Left lobe of liver (tissue), 2 donors: ENCODE measurements at regions not wholly inside any gene's neighbourhood (a gene's known extent, or its start where the extent isn't known, plus 50 kb on each side); places are given as distances from the start of the nearest gene placed in this dataset.

Source experiments
- ATAC-seq: fragments of 200-7000 bp; cut with Tn5 transposase; one replicate; pipeline ENCODE4 v1.9.1; 2020; ENCODE audit warnings: mild to moderate bottlenecking, moderate library complexity
- DNase-seq: peaks from one replicate; pipeline ENCODE4 v3.0.0-alpha.2; 2020; ENCODE audit warnings: low spot score
- donor health status: DM: no; HTN: no; CAD: no; lungs with moderate emphysema.
- donor health status: DM: no; HTN: yes; CAD: no.

DNA sequence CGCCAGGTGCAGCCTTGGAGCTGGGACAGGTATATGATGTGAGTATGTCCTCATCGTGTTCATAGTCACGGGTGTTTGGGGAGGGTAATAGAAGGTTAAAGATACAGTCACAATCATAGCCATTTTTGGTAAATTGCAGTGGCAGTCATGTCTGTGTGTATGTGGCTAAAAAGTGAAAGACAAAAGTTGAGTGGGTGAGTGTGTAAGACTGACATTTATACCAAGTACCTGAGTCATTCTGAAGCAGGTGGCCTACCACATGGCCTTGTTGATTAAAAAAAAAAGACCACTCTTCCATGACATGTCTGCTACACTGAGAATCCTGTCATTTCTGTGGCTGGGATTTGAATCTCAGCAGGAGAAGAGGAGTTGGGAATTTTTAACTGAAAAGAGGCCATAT lies 181.9 kb downstream of the SCP2D1 start:
- ATAC-seq (no peak), DNase-seq (no peak)

DNA sequence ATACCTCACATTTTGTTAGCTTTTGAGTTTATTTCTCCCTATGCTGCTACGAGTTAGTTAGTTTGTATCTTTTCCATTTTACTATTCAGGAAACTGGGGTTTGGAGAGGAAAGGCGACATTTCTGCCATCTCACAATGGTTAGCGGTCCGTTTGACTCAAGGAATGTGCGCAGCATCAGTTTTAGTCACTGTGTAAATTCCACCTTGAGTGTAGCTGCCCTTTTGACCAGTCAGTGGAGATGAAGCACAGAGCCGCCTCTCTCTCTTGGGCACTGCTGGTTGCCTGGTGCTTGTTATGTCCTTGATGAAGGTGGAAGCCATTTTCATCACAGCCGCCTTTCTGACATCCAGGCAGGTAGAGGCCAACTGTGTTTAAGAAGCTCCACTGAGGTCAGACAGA lies 185.5 kb downstream of the SCP2D1 start:
- no peak for DNase-seq
- no peak for ATAC-seq

DNA sequence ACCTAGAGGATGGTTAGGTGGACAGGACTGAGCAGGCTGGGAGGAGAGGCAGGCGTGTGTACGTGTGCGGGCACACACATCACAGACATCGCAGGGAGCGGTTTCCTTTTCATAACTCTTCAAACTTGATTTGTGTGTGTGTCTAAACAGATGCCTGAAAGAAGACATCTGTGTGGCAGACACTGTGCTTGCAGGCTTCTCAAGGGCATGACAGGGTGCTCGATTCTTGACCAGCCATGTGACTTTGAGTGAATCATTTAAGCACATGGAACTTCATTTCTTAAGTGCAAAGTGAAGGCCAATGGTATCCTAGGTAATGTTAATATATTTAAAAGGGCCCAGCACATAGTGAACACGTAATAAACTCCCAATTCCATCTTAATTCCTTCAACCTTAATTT lies 186.5 kb downstream of the SCP2D1 start:
- DNase-seq = no peak
- ATAC-seq = no peak

DNA sequence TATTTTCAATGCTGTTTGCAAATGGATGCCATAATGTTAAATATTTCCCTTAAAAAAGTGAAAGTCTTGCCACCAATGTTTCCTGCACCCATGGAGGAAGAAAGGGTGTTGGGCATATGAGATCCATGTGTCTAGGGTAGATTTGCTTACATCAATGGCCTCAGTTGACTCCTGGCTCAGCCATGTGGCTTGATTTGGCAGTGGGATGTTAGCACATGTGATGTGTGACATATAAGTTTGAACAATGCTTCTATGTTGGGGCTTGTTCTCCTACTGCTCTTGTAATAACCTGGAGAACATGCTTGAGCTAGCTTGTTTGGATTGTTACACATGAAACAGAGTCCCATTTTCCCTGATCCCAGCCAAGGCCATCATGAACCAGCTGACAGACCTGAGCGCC lies 187.6 kb downstream of the SCP2D1 start:
- ATAC-seq (no peak), DNase-seq (no peak)

DNA sequence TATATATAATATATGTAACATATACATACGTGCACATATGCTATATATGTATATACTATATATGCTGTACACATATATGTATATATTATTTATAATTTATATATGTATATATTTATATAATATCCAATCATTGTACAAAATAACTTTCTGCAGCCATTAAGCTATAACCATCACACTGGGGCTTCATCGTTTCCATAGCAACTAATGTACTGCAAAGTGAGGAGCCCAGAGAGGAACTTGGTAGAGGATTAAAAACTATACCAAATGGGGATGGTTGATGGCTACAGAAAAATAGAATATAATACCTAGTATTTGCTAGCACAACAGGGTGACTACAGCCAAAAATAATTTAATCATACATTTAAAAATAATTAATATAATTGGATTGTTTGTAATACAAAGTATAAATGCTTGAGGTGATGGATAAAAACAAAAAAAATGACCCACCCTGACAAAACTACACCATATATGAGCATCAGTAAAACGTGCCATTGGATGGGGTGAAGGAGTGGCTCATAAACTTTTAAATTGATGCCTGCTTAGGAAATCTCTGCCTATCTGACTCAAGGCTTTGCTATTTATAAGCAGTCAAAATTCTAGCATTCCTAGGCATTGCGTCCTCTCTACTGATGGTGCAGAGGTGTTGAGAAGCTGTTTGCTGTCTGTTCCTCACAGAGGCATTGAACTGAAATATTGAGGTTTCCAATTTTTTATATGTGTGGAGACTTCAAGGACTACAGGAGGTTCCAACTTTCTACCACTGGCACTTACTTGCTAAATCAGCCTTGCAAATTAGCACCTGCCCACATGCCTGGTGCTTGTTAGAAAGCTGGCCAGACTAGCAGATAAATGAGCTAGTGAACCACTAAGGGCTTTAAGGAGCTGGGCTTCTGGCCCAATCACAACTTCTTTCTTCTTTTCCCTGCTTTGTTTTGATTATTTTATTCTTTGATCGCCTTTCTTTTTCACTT lies 190.1 kb downstream of the SCP2D1 start:
- no peak for ATAC-seq
- no peak for DNase-seq

DNA sequence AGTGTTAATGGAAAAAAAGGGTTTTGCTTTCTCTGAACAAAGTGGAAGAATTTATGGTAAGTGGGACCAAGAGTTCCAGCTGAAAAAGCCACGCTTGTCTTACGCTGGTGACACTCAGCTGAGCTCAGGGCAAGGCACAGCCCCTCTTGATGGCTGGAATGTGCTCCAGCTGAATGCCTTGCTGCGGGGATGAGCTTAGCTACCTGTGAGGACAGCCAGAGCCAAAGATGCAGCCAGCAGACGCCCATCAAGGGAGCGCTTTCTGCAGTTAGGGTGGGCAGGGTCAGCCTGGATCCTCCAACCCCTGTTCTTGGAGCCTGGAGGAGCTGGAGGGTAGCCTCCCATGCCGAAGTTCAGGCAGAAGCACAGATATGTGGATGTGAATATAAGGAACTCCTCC lies 191.4 kb downstream of the SCP2D1 start:
- no peak for ATAC-seq
- DNase-seq = no peak

DNA sequence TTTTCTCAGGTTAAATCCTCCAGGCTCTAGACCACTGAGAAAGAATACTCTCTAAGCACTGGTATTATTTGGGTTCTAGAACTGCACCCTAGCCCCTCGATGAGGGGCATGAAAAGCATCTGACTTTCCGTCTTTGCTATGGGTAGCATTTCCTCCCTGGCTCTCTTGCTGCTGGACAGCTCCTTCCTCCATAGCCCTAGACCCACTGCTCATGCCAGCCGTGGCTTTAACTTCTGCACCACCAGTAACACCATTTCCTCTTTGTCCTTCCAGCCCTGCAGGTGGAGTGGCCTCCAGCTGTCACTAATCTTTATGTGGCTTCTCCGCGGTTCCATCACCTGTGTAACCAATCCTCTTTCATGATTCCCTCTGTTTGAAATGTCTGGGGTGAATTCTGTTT lies 194.9 kb downstream of the SCP2D1 start:
- no peak for ATAC-seq
- no peak for DNase-seq

DNA sequence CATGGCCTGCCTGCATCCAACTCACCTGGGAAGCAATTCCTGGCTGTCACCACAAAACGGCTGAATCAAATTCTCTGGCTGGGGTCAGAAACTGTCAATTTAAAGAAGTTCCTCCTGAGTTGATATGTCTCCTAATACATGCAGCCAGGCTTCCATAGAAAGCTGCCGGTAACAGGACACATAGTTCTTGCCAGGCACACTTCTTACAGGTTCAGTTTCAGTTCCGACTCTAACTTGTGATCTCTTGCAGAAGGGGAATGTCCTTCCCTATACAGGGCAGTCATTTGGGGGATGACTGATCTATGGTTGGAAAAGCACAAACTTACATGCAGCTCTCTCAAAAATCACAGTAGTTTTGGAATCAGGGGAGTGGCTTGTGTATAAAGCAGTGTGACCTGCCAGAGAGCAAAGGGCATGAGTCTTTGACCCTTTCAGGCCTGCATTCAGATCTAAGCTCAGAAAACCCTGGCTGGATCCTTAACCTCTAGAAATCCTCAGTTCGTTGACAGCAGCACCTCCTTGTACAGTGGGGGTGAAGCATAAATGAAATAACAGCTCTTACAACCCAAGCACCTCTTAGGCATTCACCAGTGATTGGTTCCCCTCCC lies 195.6 kb downstream of the SCP2D1 start:
- ATAC-seq = peak; percentile 91
- no peak for DNase-seq

DNA sequence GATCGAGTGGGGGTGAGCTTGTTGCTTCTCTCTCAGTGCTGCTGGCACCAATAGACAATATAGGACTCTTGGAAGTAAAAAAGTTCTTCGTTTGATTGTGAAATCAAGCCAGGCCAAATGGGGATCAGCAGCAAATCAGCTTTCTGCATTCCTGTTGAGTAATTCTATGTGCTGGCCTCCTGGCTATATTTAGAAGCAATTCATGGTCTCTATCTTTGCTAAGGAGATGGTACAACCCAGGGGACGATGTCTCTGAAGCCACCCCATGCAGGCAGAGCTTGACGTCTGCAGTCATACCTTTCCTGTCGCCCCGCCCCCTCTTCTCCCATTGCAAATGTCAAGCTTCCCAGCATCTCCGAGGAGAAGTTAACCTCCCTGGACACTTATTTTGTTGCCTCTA lies 199.1 kb downstream of the SCP2D1 start:
- DNase-seq (peak; percentile 22), ATAC-seq (no peak)

DNA sequence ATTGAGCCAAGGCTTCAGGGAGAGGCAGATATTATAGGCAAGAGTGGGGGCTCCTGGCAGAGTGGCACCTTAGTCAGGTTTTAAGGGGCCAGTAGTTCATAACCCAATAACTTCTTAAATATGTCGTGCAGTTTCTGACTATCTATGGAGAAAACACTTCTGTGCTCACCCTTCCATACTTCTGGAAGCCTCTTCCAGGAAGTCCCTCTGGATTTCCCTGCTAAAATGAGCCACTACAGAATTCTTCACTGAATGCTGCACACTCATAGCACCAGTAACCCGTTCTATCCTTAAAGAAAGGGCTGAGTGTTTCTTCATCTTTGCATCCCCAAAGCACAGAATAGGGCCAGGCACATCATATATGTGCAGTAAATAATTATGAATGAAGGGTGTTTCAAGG lies 198.5 kb upstream of the SLC24A3 start:
- DNase-seq = no peak

DNA sequence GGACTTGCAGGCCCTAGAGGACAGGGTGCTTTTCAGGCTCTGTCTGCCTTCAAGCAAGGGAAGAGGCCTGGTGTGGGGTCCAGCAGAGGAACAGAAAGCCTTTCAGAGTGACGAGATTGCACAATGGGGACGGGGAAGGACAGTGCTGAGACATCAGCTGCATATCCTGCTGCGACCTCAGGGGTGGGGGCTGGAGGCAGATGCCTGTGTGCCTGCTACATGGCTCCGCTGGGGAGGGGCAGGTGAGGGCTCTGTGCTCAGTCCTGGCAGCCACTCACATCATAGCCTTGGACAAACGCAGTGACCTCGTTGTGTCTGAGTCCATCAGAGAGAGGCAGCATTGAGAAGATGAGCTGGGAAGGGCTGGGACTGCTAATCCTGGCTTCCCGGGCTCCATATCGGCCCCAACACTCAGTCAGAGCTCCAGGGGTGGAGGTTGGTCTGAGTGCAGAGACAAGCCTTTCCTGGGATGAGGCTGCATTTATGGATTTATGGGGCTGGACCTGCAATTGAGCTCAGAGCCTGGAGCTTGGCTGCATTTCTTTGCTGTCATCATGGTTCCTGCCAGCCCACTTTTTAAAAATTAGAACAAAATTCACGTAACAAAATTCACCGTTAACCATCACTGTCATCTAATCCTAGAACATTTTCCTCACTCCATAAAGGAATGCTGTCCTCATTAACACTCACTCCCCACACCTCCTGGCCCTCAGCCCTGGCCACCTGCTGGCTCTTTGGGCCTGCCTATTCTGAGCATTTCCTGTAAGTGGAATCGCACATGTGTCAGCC lies 196.9 kb upstream of the SLC24A3 start:
- ATAC-seq = peak; percentile 37
- peak; percentile 44 for DNase-seq

More for the DNA sequence above, 198.5 kb upstream of the SLC24A3 start:
- ATAC-seq = no peak

DNA sequence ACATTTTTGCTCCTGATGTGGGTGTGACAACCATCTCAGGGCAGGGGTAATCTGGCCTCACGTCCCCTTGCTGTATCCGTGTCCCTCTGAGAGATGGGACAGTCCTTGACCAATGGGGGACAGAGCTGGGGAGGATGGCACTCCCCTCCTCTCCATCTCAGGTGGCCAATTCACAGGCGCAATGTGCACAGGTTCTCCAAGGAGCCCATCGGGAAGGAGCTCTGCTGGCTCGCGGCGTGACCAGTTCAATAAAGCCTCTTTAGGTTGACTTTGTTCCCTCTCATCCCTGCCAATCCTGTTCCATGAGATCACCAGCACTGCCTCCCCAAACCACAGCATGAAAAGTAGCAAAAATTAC lies 196.3 kb upstream of the SLC24A3 start:
- ATAC-seq (no peak), DNase-seq (no peak)

DNA sequence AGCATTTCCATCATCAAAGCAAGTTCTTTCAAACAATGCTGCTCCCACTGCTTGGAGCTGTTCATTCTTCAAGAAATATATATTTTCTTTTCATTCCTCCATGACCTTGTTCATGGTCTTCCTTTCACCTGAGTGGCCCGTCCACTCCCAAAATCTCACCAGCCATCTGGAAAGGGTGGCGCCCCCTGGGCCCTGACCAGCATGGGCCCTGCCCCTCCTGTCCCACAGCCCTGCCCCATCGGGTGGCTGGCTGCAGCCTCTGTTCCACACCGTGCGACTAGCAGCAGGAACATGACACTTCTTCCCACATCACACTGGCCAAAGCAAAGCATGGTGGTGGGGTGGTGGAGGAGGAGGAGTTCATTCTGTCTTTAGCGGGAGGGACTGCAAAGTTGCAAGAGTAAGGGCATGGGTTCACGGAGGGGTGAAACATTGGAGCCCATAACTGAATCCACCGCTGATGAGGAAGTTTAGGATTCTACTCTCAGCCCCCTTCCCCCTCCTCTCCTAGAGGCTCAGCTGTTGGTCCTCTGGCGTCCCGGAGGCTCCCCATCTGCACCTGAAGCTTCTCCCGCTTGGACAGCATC lies 195.2 kb upstream of the SLC24A3 start:
- DNase-seq = no peak
- ATAC-seq = no peak

DNA sequence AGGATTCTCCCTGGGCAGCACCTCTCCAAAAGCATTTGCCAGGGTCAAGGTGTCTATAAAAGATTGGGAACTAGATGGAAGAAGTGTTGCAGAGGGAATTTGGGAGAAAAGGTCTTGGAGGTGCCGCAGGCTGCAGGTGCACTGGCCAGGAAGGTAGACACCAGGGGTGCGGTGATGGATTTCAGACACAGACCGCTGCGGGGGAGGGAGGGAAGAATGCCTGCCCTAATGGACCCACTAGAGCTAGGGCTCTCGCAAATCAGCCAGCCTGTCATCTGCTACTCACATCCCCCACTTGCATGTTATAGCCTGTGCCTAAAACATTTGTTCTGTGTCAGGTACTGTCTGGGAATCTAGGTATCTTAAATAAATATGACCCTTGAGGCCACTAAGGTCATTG lies 193.6 kb upstream of the SLC24A3 start:
- no peak for DNase-seq
- no peak for ATAC-seq

DNA sequence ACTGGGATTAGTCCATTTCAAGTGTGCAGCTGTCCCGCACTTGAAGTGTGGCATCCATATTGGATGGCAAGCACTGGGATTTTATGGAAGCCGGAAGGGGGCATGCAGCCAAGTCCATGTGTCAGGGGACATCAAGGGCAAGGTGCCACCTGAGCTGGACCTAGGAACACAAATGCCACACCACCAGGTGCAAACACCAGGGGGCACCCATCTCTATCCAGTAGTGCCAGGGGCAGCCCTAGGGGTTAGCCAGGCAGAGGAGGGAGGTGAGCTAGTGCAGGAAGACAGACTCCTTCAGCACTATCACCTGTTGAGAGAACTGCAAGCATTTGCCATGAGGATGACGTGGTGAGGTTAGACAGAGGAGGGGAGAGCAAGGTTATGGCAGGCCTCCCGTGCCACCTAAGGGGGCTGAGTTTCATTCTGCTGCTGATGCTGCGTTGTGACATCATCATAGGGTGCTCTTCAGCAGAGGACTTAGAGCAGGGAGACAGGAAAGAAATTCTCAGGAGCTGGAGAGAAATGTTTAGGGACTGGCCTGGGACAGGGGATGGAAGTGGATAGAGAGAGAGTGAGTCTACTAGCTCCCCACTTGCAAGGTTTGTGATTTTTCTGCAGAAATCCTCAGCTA lies 192.6 kb upstream of the SLC24A3 start:
- ATAC-seq = no peak
- DNase-seq = no peak

DNA sequence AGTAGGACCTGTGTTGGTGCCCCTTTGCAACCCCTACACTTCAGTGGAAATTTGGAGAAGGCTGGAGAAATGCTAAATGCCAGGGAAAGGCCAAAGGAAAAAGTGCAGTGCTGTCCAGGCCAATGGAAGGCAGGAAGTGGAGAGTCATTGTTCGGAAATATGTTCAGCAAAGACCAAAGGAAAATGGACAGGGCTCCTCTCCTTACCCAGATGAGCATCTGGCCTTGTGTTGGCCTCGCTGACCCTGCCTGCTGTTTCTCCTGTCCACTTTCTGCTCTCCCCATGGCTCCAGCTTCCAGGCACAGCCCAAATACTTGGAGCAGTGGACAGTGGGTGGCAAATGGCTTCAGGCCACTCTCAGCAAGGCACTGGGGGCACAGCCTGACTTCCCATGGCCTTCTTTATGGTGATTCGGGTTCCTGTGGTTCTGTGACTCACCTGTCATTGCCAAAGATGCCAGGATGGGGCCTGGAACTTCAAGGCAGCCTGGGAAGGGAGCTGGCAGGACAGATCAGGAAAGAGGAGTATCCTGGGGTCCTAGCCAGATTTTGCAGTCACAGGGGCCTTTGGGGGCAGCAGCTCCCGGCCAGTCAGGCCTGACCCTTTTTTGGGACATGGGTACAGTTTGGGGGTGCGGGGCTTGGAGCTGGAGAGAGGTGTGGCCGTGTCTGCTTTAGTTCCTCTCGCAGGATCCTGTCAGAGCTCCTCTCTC lies 190.9 kb upstream of the SLC24A3 start:
- ATAC-seq (no peak), DNase-seq (no peak)

DNA sequence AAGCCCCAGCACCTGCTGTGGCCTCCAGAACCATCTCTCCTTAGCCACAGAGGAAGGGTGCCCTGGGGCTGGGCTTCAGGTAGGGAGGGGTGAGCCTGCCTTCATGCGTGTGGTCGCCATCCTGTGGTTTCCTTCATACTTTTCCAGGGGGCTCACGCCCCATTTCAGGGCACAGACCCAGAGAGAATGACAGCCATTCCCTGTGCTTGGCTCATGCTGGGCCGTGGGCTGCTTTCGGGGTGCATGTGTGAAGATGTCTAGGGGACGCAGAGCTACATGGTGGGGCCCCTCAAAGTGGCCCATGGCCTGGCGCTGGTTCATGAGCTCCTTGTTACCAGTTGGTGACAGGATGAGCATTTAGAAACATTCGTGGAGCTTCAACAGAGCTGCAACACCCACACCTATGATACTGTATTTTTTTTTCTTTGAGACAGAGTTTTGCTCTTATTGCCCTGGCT lies 190.3 kb upstream of the SLC24A3 start:
- DNase-seq (no peak), ATAC-seq (no peak)

DNA sequence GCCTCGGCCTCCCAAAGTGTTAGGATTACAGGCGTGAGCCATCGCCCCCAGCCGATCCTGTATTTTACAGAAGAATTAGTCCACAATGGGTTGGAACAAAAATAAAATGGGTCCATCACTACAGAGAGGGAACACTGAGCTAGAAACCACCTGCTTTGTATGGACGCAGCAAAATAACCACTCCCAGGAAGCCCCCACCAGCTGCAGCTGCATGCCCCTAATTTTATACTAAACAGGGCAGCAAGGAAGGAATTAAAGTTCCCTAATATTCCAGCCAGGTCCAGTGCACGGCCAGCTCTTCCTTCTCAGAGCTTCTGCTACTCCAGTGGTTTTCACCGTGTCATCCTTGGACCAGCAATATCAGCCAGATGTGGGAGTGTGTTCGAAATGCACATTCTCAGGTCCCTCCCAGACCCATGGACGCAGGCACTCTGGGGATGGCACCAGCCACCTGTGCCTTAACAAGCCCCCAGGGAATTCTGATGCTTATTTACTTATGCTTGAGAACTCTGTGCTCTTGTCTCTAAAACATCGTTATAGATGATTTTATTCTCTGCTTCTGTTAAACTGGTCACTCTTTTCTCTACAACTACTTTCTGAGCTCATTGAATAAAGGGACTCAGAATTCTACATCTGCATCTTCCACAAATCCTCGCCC lies 189.5 kb upstream of the SLC24A3 start:
- ATAC-seq (no peak), DNase-seq (no peak)

DNA sequence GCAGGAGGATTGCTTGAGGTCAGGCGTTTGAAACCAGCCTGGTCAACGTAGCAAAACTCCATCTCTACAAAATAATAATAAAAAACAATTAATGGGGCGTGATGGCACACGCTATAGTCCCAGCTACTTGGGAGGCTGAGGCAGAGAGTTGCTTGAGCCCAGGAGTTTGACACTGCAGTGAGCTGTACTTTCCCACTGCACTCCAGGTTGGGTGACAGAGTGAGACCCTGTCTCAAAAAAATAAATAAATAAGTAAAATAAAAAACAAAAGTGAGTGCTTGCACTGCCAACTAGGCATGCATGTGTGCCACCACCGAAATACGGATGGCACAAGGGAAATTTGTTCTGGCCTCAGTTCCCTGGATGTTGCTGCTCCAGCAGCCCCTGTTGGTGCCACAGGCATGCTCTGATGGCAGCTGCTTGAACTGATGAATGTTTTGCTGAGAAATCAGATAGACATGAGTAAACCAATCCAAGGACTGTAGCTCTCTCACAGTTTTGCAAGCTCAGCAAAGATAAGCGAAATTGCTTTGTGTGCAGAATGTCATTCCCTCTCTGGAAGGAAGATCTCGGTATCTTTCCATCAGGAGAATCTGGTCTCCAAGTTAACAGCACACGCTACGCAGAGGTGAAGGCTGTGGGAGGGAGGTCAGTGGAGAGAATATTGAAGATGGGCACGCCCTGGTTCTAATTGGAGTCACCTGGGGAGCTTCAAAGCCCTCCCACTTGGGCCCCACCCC lies 188.0 kb upstream of the SLC24A3 start:
- DNase-seq = no peak

More for the DNA sequence above, 188.0 kb upstream of the SLC24A3 start:
- ATAC-seq = no peak
